ENCODE measurements at regions not wholly inside any gene's neighbourhood (a gene's known extent, or its start where the extent isn't known, plus 50 kb on each side); places are given as distances from the start of the nearest gene placed in this dataset.

- no peak for DNase-seq
Observed at GRCh38 chr10:128473911-128474310, 347.7 kb upstream of the MKI67 start.

DNA sequence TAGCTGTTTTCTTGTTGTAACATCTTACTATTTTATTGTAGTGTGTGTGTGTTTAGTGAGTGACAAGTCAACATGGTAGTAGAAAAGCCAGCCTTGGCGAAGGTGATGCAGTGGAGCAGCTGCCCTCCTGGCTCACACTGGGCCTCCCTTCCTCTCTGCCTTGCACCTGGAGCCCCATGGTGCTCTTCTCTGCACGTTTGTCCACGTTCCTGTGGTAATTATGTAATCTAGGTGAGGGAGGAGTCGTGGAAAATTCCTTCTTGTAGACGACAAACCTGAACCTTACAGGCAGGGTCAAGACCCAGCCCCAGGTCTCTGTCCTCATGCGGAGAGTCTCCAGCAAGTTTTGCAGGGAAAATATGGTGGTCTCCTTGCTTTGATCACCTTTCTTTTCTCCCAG lies 348.3 kb upstream of the MKI67 start:
- no peak for DNase-seq

DNA sequence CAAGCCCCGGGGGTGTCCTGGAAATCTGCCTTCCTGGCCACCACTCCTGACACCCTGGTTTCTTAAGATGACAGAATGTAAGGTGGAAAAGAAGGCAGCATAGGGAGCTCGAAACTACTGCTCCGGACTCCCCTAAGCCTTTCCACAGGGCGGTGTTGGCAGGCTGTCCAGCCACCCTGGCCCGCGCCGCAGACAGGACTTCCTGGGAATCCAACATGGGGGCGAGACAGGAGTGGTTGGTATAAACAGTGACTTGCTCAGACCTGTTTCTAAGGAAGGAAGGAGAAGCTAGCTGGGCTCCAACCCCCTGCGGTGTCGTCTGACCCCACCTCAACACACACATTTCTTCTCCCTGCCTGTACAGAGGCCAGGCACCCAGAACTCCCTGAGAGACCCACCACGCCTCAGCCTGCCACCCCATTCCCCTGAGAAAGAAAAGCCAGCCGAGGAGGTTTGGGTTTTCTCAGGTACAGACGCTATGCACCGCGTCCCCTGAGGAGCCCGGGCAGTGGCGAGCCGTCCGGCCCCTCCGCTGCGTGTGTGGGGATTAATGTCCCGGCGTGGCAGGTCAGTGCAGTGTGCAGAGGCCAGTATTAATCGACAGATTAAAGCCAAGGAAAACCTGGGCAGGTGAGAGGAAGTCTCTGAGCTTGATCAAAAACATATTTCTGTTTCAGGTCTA lies 349.6 kb upstream of the MKI67 start:
- DNase-seq, result no peak

GRCh38 chr10:128476368-128476725 lies 350.1 kb upstream of the MKI67 start:
- no peak for DNase-seq

DNA sequence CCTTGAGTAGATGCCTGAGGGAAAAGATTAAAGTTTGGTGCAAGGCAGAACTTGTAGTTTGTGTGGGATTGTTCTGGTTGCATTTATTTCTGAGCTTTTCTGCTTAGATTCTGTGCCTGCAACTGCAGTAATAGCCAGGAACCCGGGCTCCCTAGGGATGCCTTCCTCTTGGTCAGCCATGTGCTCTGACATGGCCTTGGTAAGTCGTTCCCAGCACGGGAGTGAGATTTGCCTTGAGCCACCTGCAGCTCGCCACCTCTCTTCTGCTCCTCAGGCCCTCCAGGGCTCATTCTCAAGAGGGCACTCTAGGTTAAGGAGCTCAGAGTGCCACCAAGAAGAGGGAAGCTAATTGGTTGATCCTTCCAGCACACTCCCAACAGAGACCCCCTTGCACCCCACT lies 350.6 kb upstream of the MKI67 start:
- DNase-seq, result no peak

DNA sequence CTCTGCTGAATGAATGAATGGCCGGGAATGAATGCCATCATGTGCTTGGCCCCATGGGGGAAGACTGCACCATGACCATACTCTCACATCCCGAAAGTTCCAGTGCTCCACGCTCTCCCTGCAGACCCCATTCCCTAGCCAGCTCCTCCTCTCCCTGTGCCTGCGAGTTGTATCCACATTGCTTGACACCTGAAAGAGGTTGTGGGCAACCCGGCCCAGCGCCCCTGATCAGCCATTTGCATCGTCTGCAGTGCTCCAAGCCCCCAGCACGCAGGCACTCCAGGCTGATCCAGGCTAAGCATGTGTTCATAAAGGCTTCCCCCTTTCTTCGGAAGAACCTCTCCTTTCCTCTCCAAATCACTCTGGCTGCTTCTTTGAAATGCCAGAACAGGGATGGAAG lies 354.4 kb upstream of the MKI67 start:
- DNase-seq, result no peak

DNA sequence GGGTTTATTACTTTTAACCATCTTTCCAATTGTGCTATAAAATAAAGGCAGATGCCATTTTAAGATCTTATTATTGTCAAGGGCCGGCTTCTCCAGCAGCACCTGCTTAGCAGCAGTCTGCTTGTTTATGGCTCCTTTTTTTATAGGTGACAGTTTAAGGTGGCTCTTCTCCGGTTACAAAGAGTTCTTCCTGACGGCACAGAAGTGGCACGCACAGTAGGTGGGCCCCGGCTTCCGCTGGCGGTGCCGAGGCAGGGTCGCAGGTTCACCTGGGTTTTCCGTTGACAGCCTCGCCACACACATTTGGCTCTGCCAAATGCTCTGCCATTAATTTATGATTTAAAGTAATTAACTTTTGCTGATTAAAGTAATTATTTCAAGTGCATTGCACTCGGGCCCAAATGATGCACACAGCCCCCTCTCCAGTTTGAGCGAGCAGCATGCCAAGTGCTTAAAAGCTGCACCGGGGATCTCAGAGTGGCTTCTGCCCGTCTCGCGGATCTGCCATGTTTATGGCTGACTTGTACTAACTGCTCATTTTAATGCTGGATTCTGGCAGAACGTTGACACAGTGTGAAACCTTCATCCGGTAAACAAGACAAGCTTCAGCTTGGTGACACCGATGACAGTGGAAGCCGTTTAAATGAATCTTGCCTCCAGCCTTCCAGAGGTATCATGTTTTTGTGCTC lies 355.1 kb upstream of the MKI67 start:
- DNase-seq, result no peak

DNA sequence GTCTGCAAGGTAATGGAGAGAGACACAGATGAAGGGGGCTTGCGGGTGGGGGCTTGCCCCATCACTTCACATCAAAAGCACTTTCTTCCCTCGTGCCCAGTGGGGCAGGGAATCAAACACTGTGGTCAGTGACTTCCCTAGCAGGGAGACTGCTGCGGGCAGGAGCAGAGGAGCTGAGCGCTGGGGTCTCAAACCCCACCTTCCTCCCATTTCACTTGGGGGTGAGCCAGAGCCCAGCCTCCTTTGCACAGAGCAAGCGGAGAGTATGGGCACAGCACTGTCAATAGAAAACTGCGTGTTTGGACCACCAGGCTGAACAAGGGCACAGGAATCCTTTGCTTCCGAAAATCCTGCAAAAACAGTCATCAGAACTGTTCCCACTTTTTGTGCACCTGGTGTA lies 355.8 kb upstream of the MKI67 start:
- DNase-seq, result no peak

DNA sequence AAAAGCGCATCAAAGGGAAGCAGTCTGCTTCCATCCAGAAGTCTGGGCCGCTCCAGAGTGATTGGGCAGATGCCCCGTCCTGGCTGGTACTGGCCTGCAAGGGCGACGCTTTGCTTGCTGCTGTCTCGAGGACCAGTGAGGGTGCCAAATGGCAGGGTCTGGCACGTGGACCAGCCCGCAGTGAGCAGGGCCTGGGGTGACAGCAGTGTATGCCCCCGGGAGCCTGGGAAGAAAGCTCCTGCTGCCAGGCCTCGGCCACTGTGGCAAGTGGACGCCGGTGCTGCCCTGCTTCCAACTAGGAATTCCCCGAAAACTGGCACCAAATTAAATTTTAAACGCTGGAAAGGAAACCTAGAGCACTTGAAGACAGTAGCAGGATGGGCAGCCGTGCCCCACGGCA lies 357.0 kb upstream of the MKI67 start:
- DNase-seq, result no peak

GRCh38 chr10:128484041-128484440 lies 357.8 kb upstream of the MKI67 start:
- no peak for DNase-seq

DNA sequence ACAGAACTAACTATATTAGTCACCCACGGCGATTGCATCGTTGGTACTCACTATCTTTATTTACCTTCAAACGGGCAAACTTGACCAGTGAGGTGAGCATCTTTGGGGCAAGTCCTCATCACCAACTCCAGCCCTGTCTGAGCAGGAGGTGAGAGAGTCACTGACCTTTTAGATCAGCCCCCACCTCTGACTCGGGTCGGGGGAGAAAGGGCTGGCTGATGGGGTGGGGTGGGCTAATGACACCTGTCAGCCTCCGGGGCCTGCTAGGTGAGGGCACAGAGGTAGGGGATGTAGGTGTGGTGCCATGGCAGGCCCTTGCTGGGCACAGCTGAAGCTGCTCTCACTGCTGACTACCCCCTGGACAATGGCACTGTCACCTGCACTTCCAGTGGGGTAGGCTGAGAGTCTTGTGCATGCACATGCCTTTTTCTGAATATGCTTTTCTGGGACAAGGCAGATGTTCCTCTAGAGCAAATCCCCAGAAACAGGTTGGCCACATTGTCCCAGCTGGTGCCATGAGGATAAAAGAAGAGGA lies 359.5 kb upstream of the MKI67 start:
- DNase-seq, result no peak

GRCh38 chr10:128487517-128487916 lies 361.3 kb upstream of the MKI67 start:
- no peak for DNase-seq

DNA sequence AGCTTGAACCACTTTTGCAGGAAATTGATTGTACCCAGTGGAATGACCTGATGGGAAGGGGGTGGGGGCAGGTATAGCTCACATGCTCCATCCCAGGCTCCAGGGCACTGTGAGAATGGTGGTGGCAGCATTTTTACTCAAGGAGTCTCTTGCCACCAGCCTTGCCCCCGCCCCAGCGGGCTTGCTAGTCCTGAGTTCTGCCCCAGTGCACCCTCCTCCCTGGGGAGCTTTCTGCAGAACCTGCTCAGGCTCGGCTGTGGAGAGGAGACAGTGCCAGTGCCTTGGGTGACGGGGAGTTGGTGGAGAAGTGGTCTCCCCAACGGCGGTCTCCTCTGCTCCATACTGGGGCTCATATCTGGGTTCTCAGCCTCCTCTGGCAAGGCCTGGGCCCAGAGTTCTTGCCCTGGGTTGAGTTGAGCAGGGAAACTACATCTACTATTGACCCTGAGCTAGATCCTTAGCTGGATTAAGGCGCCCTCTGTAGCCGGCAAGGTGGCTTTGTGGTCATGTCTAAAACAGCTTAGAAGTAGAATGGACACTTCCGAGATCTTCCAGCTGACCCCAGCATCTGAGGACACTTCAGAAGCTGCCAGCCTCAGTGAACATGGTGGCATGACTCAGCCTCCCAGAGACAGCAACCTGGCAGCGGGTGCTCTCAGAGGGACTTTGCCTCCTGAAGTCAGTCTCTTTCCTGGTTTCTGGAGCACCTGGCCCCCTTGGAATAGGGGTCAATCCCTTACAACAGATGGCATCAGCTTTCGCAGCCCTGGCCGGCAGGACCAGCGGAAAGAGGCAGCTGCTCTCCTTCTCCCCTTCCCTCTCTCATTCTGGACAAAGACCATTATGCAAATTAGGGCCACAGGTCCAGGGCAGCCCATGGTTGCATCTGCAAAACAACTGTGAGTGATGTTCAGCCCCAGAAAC lies 363.4 kb upstream of the MKI67 start:
- DNase-seq, result no peak

DNA sequence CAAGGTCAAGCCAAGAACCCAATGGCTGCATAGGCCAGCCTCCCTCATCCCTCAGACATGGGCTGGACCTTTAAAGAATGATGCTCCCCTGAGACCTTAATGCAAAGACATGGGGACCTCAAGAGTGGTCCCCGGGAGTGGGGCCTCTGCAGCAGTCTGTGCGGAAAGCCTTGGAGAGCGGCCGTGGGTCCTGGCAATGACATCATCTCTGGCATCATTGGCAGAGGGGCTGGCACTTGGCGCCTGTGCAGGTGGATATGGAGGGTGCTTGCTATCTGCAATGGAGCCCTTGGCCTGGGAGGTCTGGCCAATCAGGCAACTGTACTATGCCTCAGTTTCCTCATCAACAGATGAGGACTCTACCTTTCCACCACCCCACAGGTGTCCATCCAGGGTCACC lies 365.5 kb upstream of the MKI67 start:
- DNase-seq, result no peak

GRCh38 chr10:128493811-128494210 lies 367.6 kb upstream of the MKI67 start:
- no peak for DNase-seq

- DNase-seq, result no peak
Observed at GRCh38 chr10:128494665-128495064, 368.4 kb upstream of the MKI67 start.

DNA sequence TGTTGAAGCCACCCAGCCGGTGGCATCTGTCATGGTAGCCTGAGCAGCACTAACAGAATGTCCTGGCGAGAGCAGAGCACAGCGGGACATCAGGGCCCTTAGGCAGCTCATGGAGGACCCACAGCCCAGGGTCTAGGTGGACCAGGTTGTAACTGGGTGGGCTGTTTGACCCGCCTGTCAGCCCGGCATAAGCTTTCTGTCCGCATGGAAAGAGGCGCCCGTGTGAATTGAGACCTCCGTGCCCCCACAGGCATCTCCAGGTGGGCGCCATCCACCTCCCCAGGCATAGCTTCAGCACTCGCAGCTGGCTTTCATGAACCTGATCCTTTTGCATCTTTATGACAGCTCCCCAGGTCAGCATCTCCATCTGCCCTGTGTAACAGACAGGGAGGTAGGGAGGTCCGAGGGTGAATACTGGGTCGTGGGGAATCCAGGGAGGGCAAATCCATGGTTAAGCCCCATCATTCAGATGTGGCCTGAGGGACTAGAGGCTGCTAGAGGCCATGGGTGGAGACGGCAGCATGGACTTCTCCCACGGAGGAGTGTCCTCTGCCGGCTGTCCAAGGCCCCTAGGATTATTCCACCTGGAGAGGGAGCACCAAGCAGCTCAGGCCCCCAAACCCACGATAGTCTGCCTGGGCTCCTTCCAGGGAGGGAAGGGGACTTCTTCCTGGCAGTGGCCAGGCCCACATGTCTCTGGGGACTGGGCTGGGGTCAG lies 371.6 kb upstream of the MKI67 start:
- DNase-seq, result no peak

DNA sequence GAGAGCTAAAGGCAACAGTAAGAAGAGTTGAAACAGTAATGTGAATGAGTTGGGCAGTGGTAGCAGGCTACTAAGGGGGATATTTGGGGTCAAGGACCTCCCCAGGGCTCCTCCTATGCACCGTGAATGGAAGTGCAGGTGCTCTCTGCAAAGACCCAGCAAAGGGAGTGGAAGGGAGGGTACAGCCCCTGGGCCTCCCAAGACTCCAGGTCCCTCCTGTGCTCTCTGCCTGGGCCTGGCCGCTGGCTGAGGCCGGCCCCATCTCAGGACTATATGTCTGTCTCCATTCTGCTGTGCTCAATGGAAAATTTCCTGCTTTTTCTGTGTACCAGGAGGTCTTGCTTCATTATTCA lies 372.1 kb upstream of the MKI67 start:
- no peak for DNase-seq

- DNase-seq, result no peak
Observed at GRCh38 chr10:128498746-128499145, 372.5 kb upstream of the MKI67 start.

GRCh38 chr10:128499486-128499885 lies 373.3 kb upstream of the MKI67 start:
- no peak for DNase-seq

- DNase-seq, result no peak
Observed at GRCh38 chr10:128499956-128500355, 373.7 kb upstream of the MKI67 start.

DNA sequence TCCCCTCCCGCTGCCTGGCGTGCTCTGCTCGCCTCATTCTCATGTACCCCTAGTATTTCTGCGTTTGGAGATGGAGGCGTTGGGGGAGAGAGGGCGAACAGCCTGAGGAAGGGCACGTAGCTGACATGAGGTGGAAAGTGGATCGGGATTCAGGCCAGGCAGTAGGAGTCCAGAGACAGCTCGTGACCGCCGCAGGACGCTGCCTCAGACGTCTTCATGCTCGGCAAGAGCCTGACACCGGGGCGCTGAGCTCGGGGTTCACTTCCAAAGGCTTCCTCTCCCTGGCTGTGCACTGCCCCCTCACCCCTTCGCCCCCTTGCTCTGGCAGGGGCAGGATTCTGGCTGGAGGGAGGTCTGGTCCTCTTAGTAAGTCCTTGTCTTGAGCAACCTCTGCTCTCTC lies 374.4 kb upstream of the MKI67 start:
- DNase-seq, result no peak

GRCh38 chr10:128505346-128505745 lies 379.1 kb upstream of the MKI67 start:
- no peak for DNase-seq
